ENCODE measurements at regions not wholly inside any gene's neighbourhood (a gene's known extent, or its start where the extent isn't known, plus 50 kb on each side); places are given as distances from the start of the nearest gene placed in this dataset.
"Not testable (repeated sequence)": the region's sequence is repeated elsewhere in the genome, so short reads cannot be mapped to it uniquely, and the experiment has no call there.

DNA sequence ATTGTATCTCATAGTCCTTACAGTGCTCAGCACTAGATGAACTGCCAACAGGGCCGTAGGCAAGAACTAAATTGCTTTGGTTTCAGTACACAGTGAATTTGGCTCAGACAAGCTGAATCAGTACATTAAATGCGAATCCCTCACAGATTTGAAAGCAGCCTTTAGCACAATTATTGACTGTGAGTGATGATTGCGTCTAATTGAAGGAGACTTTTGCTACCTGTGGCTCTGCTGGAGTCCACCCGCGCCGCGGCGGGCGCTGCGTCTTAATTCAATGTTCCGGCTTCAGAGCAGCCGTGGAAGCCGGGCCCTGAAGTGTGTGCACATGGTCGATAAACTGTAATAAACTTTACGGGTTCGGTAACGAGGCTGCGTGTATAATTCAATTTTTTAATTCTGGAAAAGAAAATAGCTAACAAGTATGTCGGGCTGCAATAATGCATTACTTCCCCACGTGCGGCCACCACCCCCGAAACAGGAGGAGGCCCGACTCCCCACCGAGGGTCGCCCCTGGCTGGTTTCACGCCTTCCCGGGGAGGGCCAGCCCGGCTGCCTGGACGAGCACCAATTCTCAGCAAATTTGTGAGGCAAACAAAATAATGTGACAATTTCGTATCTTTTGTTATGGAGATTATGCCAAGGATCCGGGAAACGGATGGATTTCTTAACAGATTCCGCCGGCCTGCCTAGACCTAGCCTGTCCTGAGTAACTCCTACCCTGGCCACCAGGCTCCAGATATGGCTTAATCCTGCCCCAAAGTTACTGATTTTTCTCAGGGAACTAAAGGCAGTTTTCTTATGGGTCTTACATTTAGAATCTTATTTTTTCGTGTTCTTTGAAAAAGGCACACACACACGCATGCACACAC is 269.4 kb upstream of the IRX1 start:
- Histone ChIP-seq H3K4me1 (no peaks in the 10 kb centered on the region), H3K4me3 (no peak overlapping the region), H3K36me3 (no peaks in the 10 kb centered on the region), H3K27me3 (no peaks in the 10 kb centered on the region), H3K9me3 (no peaks in the 10 kb centered on the region), H3K27ac (no peak overlapping the region)
- intact Hi-C loops (cut with DNase I): no loop called here
- TF ChIP-seq, protein P1, sequence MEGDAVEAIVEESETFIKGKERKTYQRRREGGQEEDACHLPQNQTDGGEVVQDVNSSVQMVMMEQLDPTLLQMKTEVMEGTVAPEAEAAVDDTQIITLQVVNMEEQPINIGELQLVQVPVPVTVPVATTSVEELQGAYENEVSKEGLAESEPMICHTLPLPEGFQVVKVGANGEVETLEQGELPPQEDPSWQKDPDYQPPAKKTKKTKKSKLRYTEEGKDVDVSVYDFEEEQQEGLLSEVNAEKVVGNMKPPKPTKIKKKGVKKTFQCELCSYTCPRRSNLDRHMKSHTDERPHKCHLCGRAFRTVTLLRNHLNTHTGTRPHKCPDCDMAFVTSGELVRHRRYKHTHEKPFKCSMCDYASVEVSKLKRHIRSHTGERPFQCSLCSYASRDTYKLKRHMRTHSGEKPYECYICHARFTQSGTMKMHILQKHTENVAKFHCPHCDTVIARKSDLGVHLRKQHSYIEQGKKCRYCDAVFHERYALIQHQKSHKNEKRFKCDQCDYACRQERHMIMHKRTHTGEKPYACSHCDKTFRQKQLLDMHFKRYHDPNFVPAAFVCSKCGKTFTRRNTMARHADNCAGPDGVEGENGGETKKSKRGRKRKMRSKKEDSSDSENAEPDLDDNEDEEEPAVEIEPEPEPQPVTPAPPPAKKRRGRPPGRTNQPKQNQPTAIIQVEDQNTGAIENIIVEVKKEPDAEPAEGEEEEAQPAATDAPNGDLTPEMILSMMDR (IDR thresholded peaks at IDR 0.05): no peak
- DNase-seq (no peak), ATAC-seq (no peak)

DNA sequence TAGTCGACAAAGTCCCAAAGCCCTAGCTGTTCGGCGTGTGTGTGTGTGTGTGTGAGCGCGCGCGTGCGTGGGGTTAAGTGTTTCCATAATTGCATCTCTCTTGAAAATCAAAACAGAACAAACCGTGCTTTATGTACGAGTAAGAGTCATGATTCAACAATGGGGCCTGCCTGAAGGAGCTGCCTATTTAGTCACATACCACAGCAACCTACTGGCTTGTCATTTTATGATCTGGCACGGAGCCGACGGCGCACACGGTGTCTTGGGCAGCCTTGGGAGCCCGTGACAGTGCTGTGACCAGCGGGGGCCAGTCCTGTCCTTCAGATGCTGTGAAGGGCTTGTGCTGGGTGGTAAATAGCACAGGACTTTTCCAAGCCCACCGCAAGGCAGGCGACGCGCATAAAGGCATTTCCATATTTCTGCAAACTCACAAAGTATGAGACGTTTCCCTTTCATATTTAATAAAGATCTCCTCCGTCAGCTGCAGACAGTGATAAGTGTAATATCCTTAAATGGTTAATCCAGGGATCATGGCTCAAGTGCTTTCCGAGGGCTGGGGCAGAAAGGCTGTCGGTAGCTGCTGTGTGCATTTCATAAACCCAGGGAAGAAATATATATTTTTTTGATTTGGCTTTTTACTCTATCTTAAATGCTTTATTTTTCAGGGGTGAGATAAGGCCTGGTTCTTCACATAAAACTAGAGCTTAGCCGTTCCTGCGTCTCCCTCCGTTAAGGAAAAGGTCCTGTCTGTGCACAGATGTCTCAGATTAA is 270.2 kb upstream of the IRX1 start:
- no peaks in the 10 kb centered on the region for H3K36me3 ChIP-seq
- H3K4me3 ChIP-seq: no peak overlapping the region
- no peaks in the 10 kb centered on the region for H3K4me1 ChIP-seq
- no peaks in the 10 kb centered on the region for H3K27me3 ChIP-seq
- DNase-seq (peak; percentile 77), ATAC-seq (peak; percentile 76)
- TF ChIP-seq, protein P1 (IDR thresholded peaks at IDR 0.05): no peak
- no peaks in the 10 kb centered on the region for H3K9me3 ChIP-seq
- H3K27ac ChIP-seq: no peak overlapping the region
- intact Hi-C loops (cut with DNase I): no loop called here

DNA sequence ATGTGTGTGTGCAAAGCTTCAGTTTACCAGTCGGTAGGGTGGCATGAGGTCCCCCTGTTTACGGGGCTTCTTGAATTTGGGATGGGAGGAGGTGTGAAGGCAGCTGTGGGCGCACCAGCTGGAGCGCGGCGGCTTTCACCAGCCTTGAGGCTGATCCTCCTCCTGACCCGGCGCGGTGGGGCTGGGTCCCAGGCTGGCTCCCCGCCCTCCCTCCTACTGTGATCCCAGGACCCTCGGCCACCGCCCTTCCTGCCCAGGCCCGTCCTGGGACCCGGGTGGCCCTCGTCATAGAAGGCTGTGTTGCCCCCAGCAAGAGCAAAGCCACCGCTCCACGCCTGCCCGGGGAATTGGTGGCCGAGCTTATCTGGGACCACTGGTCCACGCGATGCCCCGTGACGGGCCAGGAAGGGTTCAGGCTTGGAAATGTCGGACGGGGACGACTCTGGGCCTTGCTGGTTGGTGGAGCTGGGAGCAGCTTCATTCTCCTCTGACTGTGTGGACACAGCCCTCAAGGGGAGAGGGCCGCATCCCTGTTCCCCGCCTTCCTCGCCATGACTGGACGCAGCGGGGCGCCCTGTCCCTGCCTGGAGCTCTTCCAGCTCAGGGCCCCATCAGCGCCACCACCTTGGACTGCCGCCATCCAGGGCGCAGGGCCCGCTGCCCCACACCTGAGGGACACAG is 271.1 kb upstream of the IRX1 start:
- no peak overlapping the region for H3K4me3 ChIP-seq
- H3K4me1 ChIP-seq: no peaks in the 10 kb centered on the region
- intact Hi-C loops (cut with DNase I): no loop called here
- no peak for DNase-seq
- H3K36me3 ChIP-seq: no peaks in the 10 kb centered on the region
- ATAC-seq: peak; percentile 54
- H3K27me3 ChIP-seq: no peaks in the 10 kb centered on the region
- TF ChIP-seq, protein P1 (IDR thresholded peaks at IDR 0.05): no peak
- no peak overlapping the region for H3K27ac ChIP-seq
- no peaks in the 10 kb centered on the region for H3K9me3 ChIP-seq

DNA sequence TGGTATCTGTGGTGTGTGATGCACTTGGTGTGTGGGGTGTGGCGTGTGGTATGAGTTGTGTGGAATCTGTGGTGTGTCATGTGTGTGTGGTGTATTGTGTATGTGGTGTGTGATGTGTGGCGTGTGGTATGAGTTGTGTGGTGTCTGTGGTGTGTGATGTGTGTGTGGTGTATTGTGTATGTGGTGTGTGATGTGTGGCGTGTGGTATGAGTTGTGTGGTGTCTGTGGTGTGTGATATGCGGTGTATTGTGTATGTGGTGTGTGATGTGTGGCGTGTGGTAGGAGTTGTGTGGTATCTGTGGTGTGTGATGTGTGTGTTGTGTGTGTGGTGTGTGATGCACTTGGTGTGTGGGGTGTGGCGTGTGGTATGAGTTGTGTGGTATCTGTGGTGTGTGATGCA is 271.7 kb upstream of the IRX1 start:
- intact Hi-C loops (cut with DNase I); H3K4me3 ChIP-seq; H3K36me3 ChIP-seq; H3K27ac ChIP-seq; DNase-seq; H3K9me3 ChIP-seq; H3K4me1 ChIP-seq; ATAC-seq; H3K27me3 ChIP-seq: not testable (repeated sequence)

DNA sequence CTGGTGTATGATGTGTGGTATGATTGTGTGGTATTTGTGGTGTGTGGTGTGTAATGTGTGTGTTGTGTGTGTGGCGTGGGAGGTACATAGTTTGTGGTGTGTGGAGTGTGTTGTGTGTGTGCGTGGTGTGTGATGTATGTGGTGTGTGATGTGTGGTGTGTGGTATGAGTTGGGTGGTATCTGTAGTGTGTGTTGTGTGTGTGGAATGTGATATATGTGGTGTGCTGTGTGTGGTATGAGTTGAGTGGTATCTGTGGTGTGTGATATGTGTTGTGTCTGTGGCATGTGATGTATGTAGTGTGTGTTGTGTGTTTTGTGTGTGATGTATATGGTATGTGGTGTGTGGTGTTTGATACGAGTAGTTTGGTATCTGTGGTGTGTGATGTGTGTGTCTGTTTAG is 272.5 kb upstream of the IRX1 start:
- Histone ChIP-seq H3K4me3 (no peak overlapping the region), H3K4me1 (no peaks in the 10 kb centered on the region), H3K27ac (no peak overlapping the region), H3K36me3 (no peaks in the 10 kb centered on the region), H3K9me3 (no peaks in the 10 kb centered on the region), H3K27me3 (no peaks in the 10 kb centered on the region)
- ATAC-seq: no peak
- TF ChIP-seq, protein P1 (IDR thresholded peaks at IDR 0.05): no peak
- intact Hi-C loops (cut with DNase I): no loop called here
- DNase-seq: no peak

DNA sequence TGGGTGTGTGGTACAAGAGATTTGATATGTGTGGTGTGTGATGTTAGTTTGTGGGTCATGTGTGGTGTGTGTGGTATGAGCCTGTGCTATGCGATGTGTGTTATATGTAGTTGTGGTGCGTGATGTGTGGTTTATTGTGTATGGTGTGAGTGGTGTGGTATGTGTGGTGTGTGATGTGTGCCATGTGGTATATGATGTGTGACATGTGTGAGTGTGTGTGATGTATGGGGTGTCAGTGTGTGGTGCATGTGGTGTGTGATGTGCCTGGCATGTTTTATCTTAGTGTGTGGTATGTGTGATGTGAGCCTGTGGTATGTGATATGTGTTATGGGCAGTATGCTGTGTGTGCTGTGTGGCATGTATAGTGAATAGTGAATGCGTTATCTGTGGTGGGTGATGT is 273.0 kb upstream of the IRX1 start:
- H3K27me3 ChIP-seq: no peaks in the 10 kb centered on the region
- TF ChIP-seq, protein P1 (IDR thresholded peaks at IDR 0.05): no peak
- H3K4me1 ChIP-seq: no peaks in the 10 kb centered on the region
- no peaks in the 10 kb centered on the region for H3K36me3 ChIP-seq
- H3K27ac ChIP-seq: no peak overlapping the region
- no peak overlapping the region for H3K4me3 ChIP-seq
- no peaks in the 10 kb centered on the region for H3K9me3 ChIP-seq
- DNase-seq (no peak), ATAC-seq (no peak)
- intact Hi-C loops (cut with DNase I): no loop called here

All from upper lobe of right lung (tissue), 1 donor.